ENCODE measurements at regions not wholly inside any gene's neighbourhood (a gene's known extent, or its start where the extent isn't known, plus 50 kb on each side); places are given as distances from the start of the nearest gene placed in this dataset.

DNA sequence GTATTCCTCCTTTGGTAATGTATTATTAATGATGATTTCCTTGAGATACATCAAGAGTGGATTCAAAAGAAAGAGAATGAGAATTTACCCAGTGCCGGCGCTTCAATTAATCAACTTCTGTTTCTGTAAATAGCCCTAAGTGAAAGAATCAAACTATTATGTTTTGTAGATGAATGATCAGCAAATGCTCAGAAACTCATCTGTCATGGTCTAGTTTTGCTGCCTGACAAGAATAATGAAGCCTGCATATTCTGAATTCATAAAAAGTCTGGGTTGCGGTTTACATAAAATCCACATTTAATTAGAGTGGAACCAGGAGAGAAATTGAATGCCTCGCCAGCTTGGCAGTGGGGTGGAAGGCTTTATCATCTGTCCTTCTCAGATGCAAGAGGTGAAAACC is 325.3 kb downstream of the GALC start:
- POLR2A ChIA-PET = no interaction called here
- Histone ChIP-seq H3K36me3 (replicated peaks in 1 of 2; ENCODE audit: control insufficient read depth in 1 of 2, insufficient read depth in 2 of 2, low read length in 2 of 2) (no peaks in the 10 kb centered on the region), H3K9me3 (ENCODE audit: low read length) (no peaks in the 10 kb centered on the region), H3K27me3 (ENCODE audit: control insufficient read depth in 1 of 2, insufficient read depth in 2 of 2, low read length in 2 of 2) (no peaks in the 10 kb centered on the region), H3K4me1 (ENCODE audit: insufficient read depth, low read length) (no peaks in the 10 kb centered on the region), H3K4me3 (replicated peaks in 1 of 3; ENCODE audit: insufficient read depth in 1 of 3, low read depth in 2 of 3, low read length in 3 of 3) (no peak overlapping the region), H3K4me2 (ENCODE audit: low read depth, low read length) (no peak overlapping the region), H3K79me2 (ENCODE audit: insufficient read depth, low read length) (no peaks in the 10 kb centered on the region), H3K27ac (ENCODE audit: extremely low read length, insufficient read depth, low read length) (no peak overlapping the region), H3K9ac (ENCODE audit: insufficient read depth, low read depth, low read length) (no peak overlapping the region), H4K20me1 (ENCODE audit: insufficient read depth, low read length) (no peaks in the 10 kb centered on the region), H2AFZ (ENCODE audit: low read length) (no peak overlapping the region)
- intact Hi-C loops (cut with micrococcal nuclease; ENCODE audit: unreplicated experiment) (no loop called here), in situ Hi-C loops (cut with HindIII; ENCODE audit: extremely low pct_ligation_motif_present, low pct_unique_long_range_greater_than_20kb) (no loop called here)
- 75% methylated on average over 4 of the region's 4 CpGs for WGBS (ENCODE audit: low lambda C conversion rate)
- CTCF ChIA-PET (ENCODE audit: low intra/inter-chr PET ratio, low total read pairs) = no interaction called here
- TF ChIP-seq, protein P1, sequence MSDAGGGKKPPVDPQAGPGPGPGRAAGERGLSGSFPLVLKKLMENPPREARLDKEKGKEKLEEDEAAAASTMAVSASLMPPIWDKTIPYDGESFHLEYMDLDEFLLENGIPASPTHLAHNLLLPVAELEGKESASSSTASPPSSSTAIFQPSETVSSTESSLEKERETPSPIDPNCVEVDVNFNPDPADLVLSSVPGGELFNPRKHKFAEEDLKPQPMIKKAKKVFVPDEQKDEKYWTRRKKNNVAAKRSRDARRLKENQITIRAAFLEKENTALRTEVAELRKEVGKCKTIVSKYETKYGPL (CRISPR knock-in tag; IDR thresholded peaks at IDR 0.05) = no peak
- TF ChIP-seq BCL6 (CRISPR knock-in tag; IDR thresholded peaks at IDR 0.05) (no peak), SRSF4 (IDR thresholded peaks at IDR 0.05; ENCODE audit: low read depth, low read length, poor library complexity, severe bottlenecking) (no peak), EZH2 (conservative IDR thresholded peaks at IDR 0.05; ENCODE audit: low read depth, low read length) (no peak), MAFK (conservative IDR thresholded peaks at IDR 0.05 in 1 of 2, IDR thresholded peaks at IDR 0.05 in 1 of 2; ENCODE audit: low read length in 2 of 2) (no peak), JUN (CRISPR knock-in tag; IDR thresholded peaks at IDR 0.05) (no peak), PPARG (CRISPR knock-in tag; conservative IDR thresholded peaks at IDR 0.05) (no peak), YEATS4 (CRISPR knock-in tag; IDR thresholded peaks at IDR 0.05; ENCODE audit: borderline replicate concordance) (no peak), TEAD2 (CRISPR knock-in tag; IDR thresholded peaks at IDR 0.05) (no peak), ZNF563 (CRISPR knock-in tag; IDR thresholded peaks at IDR 0.05) (no peak)
- TF ChIP-seq, protein P2, sequence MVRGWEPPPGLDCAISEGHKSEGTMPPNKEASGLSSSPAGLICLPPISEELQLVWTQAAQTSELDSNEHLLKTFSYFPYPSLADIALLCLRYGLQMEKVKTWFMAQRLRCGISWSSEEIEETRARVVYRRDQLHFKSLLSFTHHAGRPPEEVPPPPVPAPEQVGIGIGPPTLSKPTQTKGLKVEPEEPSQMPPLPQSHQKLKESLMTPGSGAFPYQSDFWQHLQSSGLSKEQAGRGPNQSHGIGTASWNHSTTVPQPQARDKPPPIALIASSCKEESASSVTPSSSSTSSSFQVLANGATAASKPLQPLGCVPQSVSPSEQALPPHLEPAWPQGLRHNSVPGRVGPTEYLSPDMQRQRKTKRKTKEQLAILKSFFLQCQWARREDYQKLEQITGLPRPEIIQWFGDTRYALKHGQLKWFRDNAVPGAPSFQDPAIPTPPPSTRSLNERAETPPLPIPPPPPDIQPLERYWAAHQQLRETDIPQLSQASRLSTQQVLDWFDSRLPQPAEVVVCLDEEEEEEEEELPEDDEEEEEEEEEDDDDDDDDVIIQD (CRISPR knock-in tag; IDR thresholded peaks at IDR 0.05; ENCODE audit: low read depth) = no peak
- TF ChIP-seq, protein P3, sequence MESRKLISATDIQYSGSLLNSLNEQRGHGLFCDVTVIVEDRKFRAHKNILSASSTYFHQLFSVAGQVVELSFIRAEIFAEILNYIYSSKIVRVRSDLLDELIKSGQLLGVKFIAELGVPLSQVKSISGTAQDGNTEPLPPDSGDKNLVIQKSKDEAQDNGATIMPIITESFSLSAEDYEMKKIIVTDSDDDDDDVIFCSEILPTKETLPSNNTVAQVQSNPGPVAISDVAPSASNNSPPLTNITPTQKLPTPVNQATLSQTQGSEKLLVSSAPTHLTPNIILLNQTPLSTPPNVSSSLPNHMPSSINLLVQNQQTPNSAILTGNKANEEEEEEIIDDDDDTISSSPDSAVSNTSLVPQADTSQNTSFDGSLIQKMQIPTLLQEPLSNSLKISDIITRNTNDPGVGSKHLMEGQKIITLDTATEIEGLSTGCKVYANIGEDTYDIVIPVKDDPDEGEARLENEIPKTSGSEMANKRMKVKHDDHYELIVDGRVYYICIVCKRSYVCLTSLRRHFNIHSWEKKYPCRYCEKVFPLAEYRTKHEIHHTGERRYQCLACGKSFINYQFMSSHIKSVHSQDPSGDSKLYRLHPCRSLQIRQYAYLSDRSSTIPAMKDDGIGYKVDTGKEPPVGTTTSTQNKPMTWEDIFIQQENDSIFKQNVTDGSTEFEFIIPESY (CRISPR knock-in tag; IDR thresholded peaks at IDR 0.05) = no peak
- FAIRE-seq (no peak), ATAC-seq (no peak), DNase-seq (ENCODE audit: low spot score) (no peak)
- no TSS peak for BruUV-seq (replicated peaks)
